Ishikawa (cell line): ENCODE measurements at regions not wholly inside any gene's neighbourhood (a gene's known extent, or its start where the extent isn't known, plus 50 kb on each side); places are given as distances from the start of the nearest gene placed in this dataset.

Source experiments
- CEBPB ChIP-seq: IDR thresholded peaks from 2 replicates; pipeline ENCODE4 v1.6.1; 2012
- CREB1 ChIP-seq: IDR thresholded peaks from 2 replicates; pipeline ENCODE4 v1.6.1; 2012; ENCODE audit warnings: low read depth
- EGR1 ChIP-seq: IDR thresholded peaks from 2 replicates; pipeline ENCODE4 v1.6.1; 2012
- EP300 ChIP-seq: IDR thresholded peaks from 2 replicates; pipeline ENCODE4 v1.6.1; 2012; ENCODE audit warnings: borderline replicate concordance
- FOXM1 ChIP-seq: IDR thresholded peaks from 2 replicates; pipeline ENCODE4 v1.6.1; 2012; ENCODE audit warnings: low read depth, borderline replicate concordance
- MAX ChIP-seq: IDR thresholded peaks from 2 replicates; pipeline ENCODE4 v1.6.1; 2012
- NFIC ChIP-seq: IDR thresholded peaks from 2 replicates; pipeline ENCODE4 v1.6.1; 2012
- RAD21 ChIP-seq: IDR thresholded peaks from 2 replicates; pipeline ENCODE4 v1.6.1; 2012; ENCODE audit warnings: low read depth
- REST ChIP-seq: IDR thresholded peaks from 2 replicates; pipeline ENCODE4 v1.6.1; 2012; ENCODE audit warnings: low read depth, mild to moderate bottlenecking
- TAF1 ChIP-seq: IDR thresholded peaks from 2 replicates; pipeline ENCODE4 v1.6.1; 2012; ENCODE audit warnings: low read depth, mild to moderate bottlenecking
- TCF12 ChIP-seq: IDR thresholded peaks from 2 replicates; pipeline ENCODE4 v1.6.1; 2012; ENCODE audit warnings: low read depth
- TEAD4 ChIP-seq: IDR thresholded peaks from 2 replicates; pipeline ENCODE4 v1.6.1; 2012
- USF1 ChIP-seq: IDR thresholded peaks from 2 replicates; pipeline ENCODE4 v1.6.1; 2012
- YY1 ChIP-seq: IDR thresholded peaks from 2 replicates; pipeline ENCODE4 v1.6.1; 2012; ENCODE audit warnings: low read depth
- ZBTB7A ChIP-seq: IDR thresholded peaks from 2 replicates; pipeline ENCODE4 v1.6.1; 2012; ENCODE audit warnings: low read depth

- no peak for TF ChIP-seq REST
- no peak for TF ChIP-seq USF1
- TF ChIP-seq NFIC: no peak
- TF ChIP-seq EP300: no peak
- TF ChIP-seq CEBPB: no peak
- TF ChIP-seq TCF12: no peak
- TF ChIP-seq CREB1: no peak
- no peak for TF ChIP-seq TEAD4
- no peak for TF ChIP-seq RAD21
- TF ChIP-seq YY1: no peak
- no peak for TF ChIP-seq ZBTB7A
- no peak for TF ChIP-seq MAX
- TF ChIP-seq FOXM1: no peak
- no peak for TF ChIP-seq EGR1
Measured at GRCh38 chr22:27186643-27187042, 529.3 kb downstream of the MIAT start.

GRCh38 chr22:27192135-27192829 lies 534.9 kb downstream of the MIAT start:
- TF ChIP-seq FOXM1: no peak
- TF ChIP-seq RAD21: no peak
- TF ChIP-seq REST: no peak
- TF ChIP-seq ZBTB7A: no peak
- no peak for TF ChIP-seq YY1
- no peak for TF ChIP-seq TAF1

- TF ChIP-seq USF1: no peak
- TF ChIP-seq REST: no peak
- TF ChIP-seq ZBTB7A: no peak
- TF ChIP-seq NFIC: no peak
- TF ChIP-seq YY1: no peak
- TF ChIP-seq TEAD4: no peak
Measured at GRCh38 chr22:27193215-27193614, 535.8 kb downstream of the MIAT start.

GRCh38 chr22:27193636-27194035 lies 536.2 kb downstream of the MIAT start:
- no peak for TF ChIP-seq NFIC
- no peak for TF ChIP-seq EGR1
- no peak for TF ChIP-seq CREB1
- TF ChIP-seq YY1: no peak
- no peak for TF ChIP-seq ZBTB7A

GRCh38 chr22:27194096-27194748 lies 536.8 kb downstream of the MIAT start:
- TF ChIP-seq USF1 (no peak), TEAD4 (no peak), EGR1 (no peak), RAD21 (no peak), ZBTB7A (no peak), REST (no peak), MAX (no peak), TCF12 (no peak), CREB1 (no peak), TAF1 (no peak), CEBPB (no peak), EP300 (no peak), NFIC (no peak), YY1 (no peak), FOXM1 (no peak)
